ENCODE measurements at regions not wholly inside any gene's neighbourhood (a gene's known extent, or its start where the extent isn't known, plus 50 kb on each side); places are given as distances from the start of the nearest gene placed in this dataset.

DNA sequence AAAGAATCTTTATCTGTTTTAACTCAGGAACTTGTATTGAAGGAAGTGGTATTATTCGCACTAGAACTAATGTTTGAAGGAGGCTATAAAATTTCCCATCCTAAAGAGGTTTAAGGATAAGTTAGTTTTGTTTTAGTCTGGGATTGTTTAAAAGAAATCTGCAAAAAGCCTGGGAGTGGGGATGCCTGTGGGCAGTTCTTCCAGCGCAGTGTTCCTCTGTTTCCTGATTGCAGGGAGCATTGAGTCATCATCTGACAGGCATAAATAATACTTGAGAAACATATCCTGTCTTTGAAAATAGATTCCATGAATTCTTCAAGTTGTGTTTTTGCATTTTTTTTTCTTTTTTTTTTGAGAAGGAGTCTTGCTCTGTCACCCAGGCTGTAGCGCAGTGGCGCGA is 350.8 kb upstream of the PTBP2 start:
- Histone ChIP-seq H3K9me3 (ENCODE audit: low read length) (no peaks in the 10 kb centered on the region), H3K4me1 (ENCODE audit: insufficient read depth, low read length, poor library complexity, severe bottlenecking) (no peaks in the 10 kb centered on the region), H2AFZ (ENCODE audit: low read length) (no peak overlapping the region), H3K9me2 (ENCODE audit: insufficient read depth, low read length) (no peaks in the 10 kb centered on the region), H3K36me3 (ENCODE audit: insufficient read depth, low read length) (no peaks in the 10 kb centered on the region), H3K4me2 (ENCODE audit: low read length) (no peak overlapping the region), H3K79me2 (ENCODE audit: insufficient read depth, low read depth, low read length) (no peaks in the 10 kb centered on the region), H3K4me3 (ENCODE audit: low read depth, low read length, poor library complexity, severe bottlenecking) (no peak overlapping the region), H4K20me1 (ENCODE audit: insufficient read depth, low read length) (no peaks in the 10 kb centered on the region), H3K27ac (ENCODE audit: low read depth, low read length, poor library complexity, severe bottlenecking) (no peak overlapping the region)
- ChIA-PET POLR2A (no interaction called here), CTCF (ENCODE audit: unreplicated experiment) (no interaction called here)
- intact Hi-C loops (cut with micrococcal nuclease; ENCODE audit: unreplicated experiment) = no loop called here
- no TSS peak for BruUV-seq (replicated peaks)
- TF ChIP-seq, protein P1, sequence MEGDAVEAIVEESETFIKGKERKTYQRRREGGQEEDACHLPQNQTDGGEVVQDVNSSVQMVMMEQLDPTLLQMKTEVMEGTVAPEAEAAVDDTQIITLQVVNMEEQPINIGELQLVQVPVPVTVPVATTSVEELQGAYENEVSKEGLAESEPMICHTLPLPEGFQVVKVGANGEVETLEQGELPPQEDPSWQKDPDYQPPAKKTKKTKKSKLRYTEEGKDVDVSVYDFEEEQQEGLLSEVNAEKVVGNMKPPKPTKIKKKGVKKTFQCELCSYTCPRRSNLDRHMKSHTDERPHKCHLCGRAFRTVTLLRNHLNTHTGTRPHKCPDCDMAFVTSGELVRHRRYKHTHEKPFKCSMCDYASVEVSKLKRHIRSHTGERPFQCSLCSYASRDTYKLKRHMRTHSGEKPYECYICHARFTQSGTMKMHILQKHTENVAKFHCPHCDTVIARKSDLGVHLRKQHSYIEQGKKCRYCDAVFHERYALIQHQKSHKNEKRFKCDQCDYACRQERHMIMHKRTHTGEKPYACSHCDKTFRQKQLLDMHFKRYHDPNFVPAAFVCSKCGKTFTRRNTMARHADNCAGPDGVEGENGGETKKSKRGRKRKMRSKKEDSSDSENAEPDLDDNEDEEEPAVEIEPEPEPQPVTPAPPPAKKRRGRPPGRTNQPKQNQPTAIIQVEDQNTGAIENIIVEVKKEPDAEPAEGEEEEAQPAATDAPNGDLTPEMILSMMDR (conservative IDR thresholded peaks at IDR 0.05; ENCODE audit: low read length) = no peak
- no peak for TF ChIP-seq EZH2phosphoT487 (IDR thresholded peaks at IDR 0.05; ENCODE audit: borderline replicate concordance, low read depth, low read length)
- DNase-seq (ENCODE audit: low spot score) = no peak

DNA sequence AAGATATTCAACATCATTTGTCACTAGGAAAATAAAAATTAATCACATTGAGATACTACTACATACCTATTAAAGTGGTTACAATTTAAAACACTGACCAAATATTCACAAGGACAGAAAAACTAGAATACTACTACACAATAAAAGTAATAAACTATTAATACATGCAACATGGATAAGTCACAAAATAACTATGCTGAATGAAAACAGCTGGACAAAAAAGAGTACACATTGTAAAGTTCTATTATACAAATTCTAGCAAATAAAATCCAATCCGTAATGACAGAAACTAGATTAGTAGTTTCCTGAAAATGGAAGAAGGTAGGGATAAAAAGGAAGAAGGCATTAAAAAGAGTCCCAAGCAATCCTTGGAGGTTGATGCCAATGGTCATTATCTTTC is 348.7 kb upstream of the PTBP2 start:
- no peaks in the 10 kb centered on the region for H3K4me1 ChIP-seq (ENCODE audit: insufficient read depth, low read length, poor library complexity, severe bottlenecking)

DNA sequence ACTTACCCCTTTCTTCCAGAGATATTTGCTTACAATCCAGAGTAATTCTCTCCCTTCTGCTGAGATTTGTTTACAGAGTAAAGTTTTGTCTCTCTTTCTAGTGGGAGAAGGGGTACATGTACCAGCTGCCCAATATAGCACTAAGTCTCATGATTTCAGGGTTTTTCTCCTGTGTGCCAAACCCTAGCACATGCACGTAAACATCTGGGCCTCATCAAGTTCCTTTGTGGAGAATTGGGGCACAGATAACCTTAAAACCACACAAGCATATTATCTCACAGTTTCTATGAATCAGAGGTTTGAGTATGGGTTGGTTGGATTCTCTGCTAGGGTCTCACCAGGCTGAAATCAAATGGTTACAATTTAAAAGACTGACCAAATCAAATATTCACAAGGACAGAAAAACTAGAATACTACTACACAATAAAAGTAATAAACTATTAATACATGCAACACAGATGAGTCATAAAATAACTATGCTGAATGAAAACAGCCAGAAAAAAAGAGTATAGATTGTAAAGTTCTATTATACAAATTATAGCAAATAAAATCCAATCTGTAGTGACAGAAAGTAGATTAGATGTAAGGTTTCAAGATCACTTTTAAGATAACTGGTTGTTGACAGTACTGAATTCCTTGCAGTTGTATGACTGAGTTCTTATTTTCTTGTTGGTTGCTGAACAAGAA is 347.4 kb upstream of the PTBP2 start:
- POLR2A ChIA-PET = interaction anchor here (0.5 kb wide), 1 partner anchor 969 kb away, joined by 3 read pairs; no protein-coding TSS in a partner anchor
- Histone ChIP-seq H3K4me1 (ENCODE audit: insufficient read depth, low read length, poor library complexity, severe bottlenecking) (no peaks in the 10 kb centered on the region), H3K36me3 (ENCODE audit: insufficient read depth, low read length) (no peaks in the 10 kb centered on the region), H3K27ac (ENCODE audit: low read depth, low read length, poor library complexity, severe bottlenecking) (no peak overlapping the region), H4K20me1 (ENCODE audit: insufficient read depth, low read length) (no peaks in the 10 kb centered on the region), H2AFZ (ENCODE audit: low read length) (no peak overlapping the region), H3K4me2 (ENCODE audit: low read length) (no peak overlapping the region), H3K9me3 (ENCODE audit: low read length) (no peaks in the 10 kb centered on the region), H3K9me2 (ENCODE audit: insufficient read depth, low read length) (no peaks in the 10 kb centered on the region), H3K79me2 (ENCODE audit: insufficient read depth, low read depth, low read length) (no peaks in the 10 kb centered on the region), H3K4me3 (ENCODE audit: low read depth, low read length, poor library complexity, severe bottlenecking) (no peak overlapping the region)
- intact Hi-C loops (cut with micrococcal nuclease; ENCODE audit: unreplicated experiment) = no loop called here
- TF ChIP-seq EZH2phosphoT487 (IDR thresholded peaks at IDR 0.05; ENCODE audit: borderline replicate concordance, low read depth, low read length) = no peak
- TF ChIP-seq, protein P1 (conservative IDR thresholded peaks at IDR 0.05; ENCODE audit: low read length) = no peak
- CTCF ChIA-PET (ENCODE audit: unreplicated experiment) = no interaction called here
- DNase-seq (ENCODE audit: low spot score) = no peak
- BruUV-seq (replicated peaks) = no TSS peak

More for the DNA sequence above, 348.7 kb upstream of the PTBP2 start:
- TF ChIP-seq, protein P1 (conservative IDR thresholded peaks at IDR 0.05; ENCODE audit: low read length) = no peak
- TF ChIP-seq EZH2phosphoT487 (IDR thresholded peaks at IDR 0.05; ENCODE audit: borderline replicate concordance, low read depth, low read length) = no peak
- no peak for DNase-seq (ENCODE audit: low spot score)
- no peak overlapping the region for H3K27ac ChIP-seq (ENCODE audit: low read depth, low read length, poor library complexity, severe bottlenecking)
- H3K36me3 ChIP-seq (ENCODE audit: insufficient read depth, low read length) = no peaks in the 10 kb centered on the region
- no peaks in the 10 kb centered on the region for H3K9me3 ChIP-seq (ENCODE audit: low read length)
- no peak overlapping the region for H2AFZ ChIP-seq (ENCODE audit: low read length)
- H4K20me1 ChIP-seq (ENCODE audit: insufficient read depth, low read length) = no peaks in the 10 kb centered on the region
- no peak overlapping the region for H3K4me3 ChIP-seq (ENCODE audit: low read depth, low read length, poor library complexity, severe bottlenecking)
- H3K9me2 ChIP-seq (ENCODE audit: insufficient read depth, low read length) = no peaks in the 10 kb centered on the region
- POLR2A ChIA-PET = no interaction called here
- BruUV-seq (replicated peaks) = no TSS peak
- CTCF ChIA-PET (ENCODE audit: unreplicated experiment) = no interaction called here
- H3K79me2 ChIP-seq (ENCODE audit: insufficient read depth, low read depth, low read length) = no peaks in the 10 kb centered on the region
- H3K4me2 ChIP-seq (ENCODE audit: low read length) = no peak overlapping the region
- intact Hi-C loops (cut with micrococcal nuclease; ENCODE audit: unreplicated experiment) = no loop called here

Data from OCI-LY7 (cell line).